A549 (cell line): ENCODE measurements at regions not wholly inside any gene's neighbourhood (a gene's known extent, or its start where the extent isn't known, plus 50 kb on each side); places are given as distances from the start of the nearest gene placed in this dataset.

ENCODE experiments used
- ESRRA ChIP-seq: fragments of 150-350 bp; IDR thresholded peaks from 2 replicates; pipeline ENCODE4 v1.6.1; 2014; ENCODE audit warnings: mild to moderate bottlenecking, low read length, borderline replicate concordance
- NFE2L2 ChIP-seq: fragments of 150-350 bp; conservative IDR thresholded peaks from 2 replicates; pipeline ENCODE4 v1.6.1; 2014; ENCODE audit warnings: low read length
- POLR2A ChIP-seq: IDR thresholded peaks from 2 replicates; pipeline ENCODE4 v1.6.1; 2012; ENCODE audit warnings: mild to moderate bottlenecking, low read length
- REST ChIP-seq: fragments of 200-600 bp; sonication (generic); IDR thresholded peaks from 2 replicates; pipeline ENCODE4 v1.6.1; 2016; ENCODE audit warnings: antibody characterized with exemption, mild to moderate bottlenecking, moderate library complexity
- TFCP2L1 ChIP-seq: fragments of 250-450 bp; sonication (Bioruptor Pico); IDR thresholded peaks from 2 replicates; pipeline ENCODE4 v1.5.0; 2021; ENCODE audit warnings: mild to moderate bottlenecking
- ZFP36 ChIP-seq: fragments of 450-650 bp; IDR thresholded peaks from 2 replicates; pipeline ENCODE4 v1.6.1; 2014; ENCODE audit warnings: borderline replicate concordance; ENCODE audit not compliant: partially characterized antibody
- TF ChIP-seq, protein P1 (sequence below): fragments of >200 bp; sonication (Bioruptor Twin); formaldehyde crosslinking; IDR thresholded peaks from 3 replicates; pipeline ENCODE4 v1.5.1; 2016

DNA sequence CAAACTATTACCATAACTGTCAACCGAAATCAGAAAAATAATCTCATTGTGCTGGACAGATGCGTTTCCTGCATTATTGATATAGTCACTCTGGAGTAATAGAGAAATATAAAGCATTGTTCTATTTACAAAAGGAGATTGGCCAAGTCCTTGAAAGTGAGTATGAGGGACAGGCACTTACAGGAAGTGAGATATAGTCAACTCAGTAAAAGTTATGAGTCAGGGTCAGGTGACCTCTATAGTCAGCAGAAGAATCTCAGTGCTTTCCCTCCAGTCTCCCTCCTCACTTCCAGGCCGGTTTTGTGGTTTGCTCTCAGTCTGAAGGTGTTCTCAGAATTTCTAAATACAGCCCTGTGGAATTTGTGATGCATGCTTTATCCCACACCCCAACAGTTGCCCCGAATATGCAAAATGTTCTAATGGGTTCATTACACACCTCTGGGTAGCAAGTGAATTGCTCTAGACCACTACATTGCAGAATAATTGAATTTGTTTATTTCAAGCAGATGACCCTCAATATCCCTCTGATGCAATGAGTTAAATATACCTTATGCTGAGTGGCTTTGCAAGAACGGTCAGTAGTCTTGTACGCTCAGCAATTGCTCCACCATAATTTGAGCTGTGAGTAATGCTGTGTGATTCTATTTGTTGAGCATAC, 787.7 kb downstream of the MCTP2 start:
- TF ChIP-seq POLR2A = no peak
- no peak for TF ChIP-seq NFE2L2
- no peak for TF ChIP-seq REST
- no peak for TF ChIP-seq TFCP2L1 (CRISPR knock-in tag)
- TF ChIP-seq, protein P1, sequence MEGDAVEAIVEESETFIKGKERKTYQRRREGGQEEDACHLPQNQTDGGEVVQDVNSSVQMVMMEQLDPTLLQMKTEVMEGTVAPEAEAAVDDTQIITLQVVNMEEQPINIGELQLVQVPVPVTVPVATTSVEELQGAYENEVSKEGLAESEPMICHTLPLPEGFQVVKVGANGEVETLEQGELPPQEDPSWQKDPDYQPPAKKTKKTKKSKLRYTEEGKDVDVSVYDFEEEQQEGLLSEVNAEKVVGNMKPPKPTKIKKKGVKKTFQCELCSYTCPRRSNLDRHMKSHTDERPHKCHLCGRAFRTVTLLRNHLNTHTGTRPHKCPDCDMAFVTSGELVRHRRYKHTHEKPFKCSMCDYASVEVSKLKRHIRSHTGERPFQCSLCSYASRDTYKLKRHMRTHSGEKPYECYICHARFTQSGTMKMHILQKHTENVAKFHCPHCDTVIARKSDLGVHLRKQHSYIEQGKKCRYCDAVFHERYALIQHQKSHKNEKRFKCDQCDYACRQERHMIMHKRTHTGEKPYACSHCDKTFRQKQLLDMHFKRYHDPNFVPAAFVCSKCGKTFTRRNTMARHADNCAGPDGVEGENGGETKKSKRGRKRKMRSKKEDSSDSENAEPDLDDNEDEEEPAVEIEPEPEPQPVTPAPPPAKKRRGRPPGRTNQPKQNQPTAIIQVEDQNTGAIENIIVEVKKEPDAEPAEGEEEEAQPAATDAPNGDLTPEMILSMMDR = no peak
- TF ChIP-seq ZFP36 = no peak
- no peak for TF ChIP-seq ESRRA
